HEK293 (cell line): ENCODE measurements at regions not wholly inside any gene's neighbourhood (a gene's known extent, or its start where the extent isn't known, plus 50 kb on each side); places are given as distances from the start of the nearest gene placed in this dataset.

Source experiments
- CTCF ChIA-PET: fragments of 350-600 bp; formaldehyde crosslinking; extraction: SDS; loops from one replicate; lab custom pipeline; 2021; ENCODE audit warnings: antibody characterized with exemption; lab: Yijun Ruan, JAX
- POLR2A ChIA-PET: fragments of 300-600 bp; formaldehyde crosslinking; extraction: SDS; loops from one replicate; lab custom pipeline; 2020; ENCODE audit warnings: antibody characterized with exemption, inconsistent platforms; lab: Yijun Ruan, JAX
- H3K27ac ChIP-seq: fragments of 200-500 bp; sonication (Bioruptor generic); 2 replicates; pipeline ENCODE4 v1.5.1; 2014; ENCODE audit warnings: low read depth, low read length, control low read depth, inconsistent platforms; ENCODE audit errors: extremely low read depth
- H3K36me3 ChIP-seq, 2 experiments: fragments of 200-500 bp in 1 of 2; sonication (Bioruptor generic) in 1 of 2; 1 replicate in 1 of 2; 2 replicates in 1 of 2; pipeline ENCODE4 v1.5.1; 2014 to 2017; ENCODE audit warnings: inconsistent platforms in 2 of 2, low read length in 2 of 2; ENCODE audit not compliant: control insufficient read depth in 2 of 2, insufficient read depth in 1 of 2
- H3K4me1 ChIP-seq: fragments of 200-500 bp; sonication (Bioruptor generic); 2 replicates; pipeline ENCODE4 v1.5.1; 2014; ENCODE audit warnings: mild to moderate bottlenecking, low read length, inconsistent platforms; ENCODE audit not compliant: control insufficient read depth, insufficient read depth
- H3K4me3 ChIP-seq: 2 replicates; pipeline ENCODE4 v1.5.1; 2011; ENCODE audit warnings: low read depth, mild to moderate bottlenecking, control low read depth, low read length, moderate library complexity
- H3K9me3 ChIP-seq: fragments of 200-500 bp; sonication (Bioruptor generic); 2 replicates; pipeline ENCODE4 v1.5.1; 2014; ENCODE audit warnings: low read depth, low read length, inconsistent platforms; ENCODE audit not compliant: control insufficient read depth, insufficient read depth
- BCL11B ChIP-seq: fragments of 450-650 bp; formaldehyde crosslinking; IDR thresholded peaks from 2 replicates; pipeline ENCODE4 v1.5.1; 2016; ENCODE audit warnings: low read depth, missing biosample characterization, missing genetic modification characterization
- GLIS1 ChIP-seq: fragments of 450-650 bp; formaldehyde crosslinking; IDR thresholded peaks from 2 replicates; pipeline ENCODE4 v1.5.1; 2016; ENCODE audit warnings: missing biosample characterization, missing genetic modification characterization
- HOXC10 ChIP-seq: sonication (generic); formaldehyde crosslinking; IDR thresholded peaks from 2 replicates; pipeline ENCODE4 v1.8.1; 2023; ENCODE audit warnings: mild to moderate bottlenecking, missing genetic modification reagents
- MYNN ChIP-seq: fragments of 450-650 bp; formaldehyde crosslinking; IDR thresholded peaks from 2 replicates; pipeline ENCODE4 v1.5.1; 2016; ENCODE audit warnings: missing biosample characterization, missing genetic modification characterization, borderline replicate concordance
- YY1 ChIP-seq: fragments of 450-650 bp; formaldehyde crosslinking; IDR thresholded peaks from 2 replicates; pipeline ENCODE4 v1.5.1; 2018; ENCODE audit warnings: missing biosample characterization, missing genetic modification characterization
- ZBTB17 ChIP-seq: fragments of 450-650 bp; formaldehyde crosslinking; IDR thresholded peaks from 2 replicates; pipeline ENCODE4 v1.5.1; 2016; ENCODE audit warnings: missing biosample characterization, missing genetic modification characterization
- ZNF112 ChIP-seq: fragments of 450-650 bp; formaldehyde crosslinking; IDR thresholded peaks from 2 replicates; pipeline ENCODE4 v1.5.0; 2017; ENCODE audit warnings: missing biosample characterization, missing genetic modification characterization
- ZNF138 ChIP-seq: fragments of 450-650 bp; formaldehyde crosslinking; IDR thresholded peaks from 2 replicates; pipeline ENCODE4 v1.5.1; 2016; ENCODE audit warnings: missing biosample characterization, missing genetic modification characterization, borderline replicate concordance
- ZNF654 ChIP-seq: fragments of 450-650 bp; formaldehyde crosslinking; IDR thresholded peaks from 2 replicates; pipeline ENCODE4 v1.5.1; 2016; ENCODE audit warnings: low read depth, missing biosample characterization, missing genetic modification characterization
- ZNF785 ChIP-seq: fragments of 450-650 bp; formaldehyde crosslinking; IDR thresholded peaks from 2 replicates; pipeline ENCODE4 v1.5.1; 2016; ENCODE audit warnings: missing biosample characterization, missing genetic modification characterization
- ZNF830 ChIP-seq: fragments of 450-650 bp; IDR thresholded peaks from 2 replicates; pipeline ENCODE4 v1.5.0; 2018; ENCODE audit warnings: missing biosample characterization, missing genetic modification characterization, low read depth, mild to moderate bottlenecking, moderate library complexity
- TF ChIP-seq, protein P1 (sequence below): fragments of 450-650 bp; formaldehyde crosslinking; IDR thresholded peaks from 2 replicates; pipeline ENCODE4 v1.5.1; 2016; ENCODE audit warnings: missing biosample characterization, missing genetic modification characterization
- TF ChIP-seq, protein P2 (sequence below): fragments of 450-650 bp; formaldehyde crosslinking; IDR thresholded peaks from 2 replicates; pipeline ENCODE4 v1.5.1; 2017; ENCODE audit warnings: missing biosample characterization, missing genetic modification characterization
- TF ChIP-seq, protein P3 (sequence below): fragments of 450-650 bp; formaldehyde crosslinking; conservative IDR thresholded peaks from 2 replicates; pipeline ENCODE4 v1.5.1; 2016; ENCODE audit warnings: low read depth, missing biosample characterization, missing genetic modification characterization
- TF ChIP-seq, protein P4 (sequence below): fragments of 450-650 bp; IDR thresholded peaks from 2 replicates; pipeline ENCODE4 v1.5.1; 2018; ENCODE audit warnings: missing biosample characterization, mild to moderate bottlenecking, missing genetic modification characterization
- TF ChIP-seq, protein P5 (sequence below): fragments of 450-650 bp; formaldehyde crosslinking; IDR thresholded peaks from 2 replicates; pipeline ENCODE4 v1.5.1; 2016; ENCODE audit warnings: missing biosample characterization, missing genetic modification characterization
- TF ChIP-seq, protein P6 (sequence below): fragments of 450-650 bp; formaldehyde crosslinking; IDR thresholded peaks from 2 replicates; pipeline ENCODE4 v1.5.1; 2016; ENCODE audit warnings: missing biosample characterization, missing genetic modification characterization
- TF ChIP-seq, protein P7 (sequence below): fragments of 450-650 bp; formaldehyde crosslinking; IDR thresholded peaks from 2 replicates; pipeline ENCODE4 v1.5.1; 2016; ENCODE audit warnings: missing biosample characterization, missing genetic modification characterization, low read depth

DNA sequence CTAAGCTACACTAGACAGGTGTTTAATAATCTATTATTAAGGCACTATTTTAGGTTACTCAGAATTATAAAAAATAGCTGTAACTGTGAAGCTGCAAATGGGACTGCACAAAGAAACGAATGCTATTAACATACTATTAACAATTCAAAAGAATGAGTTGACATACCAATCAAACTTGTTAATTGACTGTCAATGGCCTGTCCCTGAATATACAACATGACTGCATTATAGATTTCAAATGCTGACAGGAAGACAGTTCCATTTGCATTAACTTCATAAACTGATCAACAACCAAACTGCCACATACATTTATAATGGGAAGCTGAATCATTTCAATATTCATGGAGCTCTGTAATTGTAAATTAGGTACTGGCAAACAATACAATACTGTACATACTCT is 169.0 kb upstream of the NANOGP8 start:
- no peak for TF ChIP-seq BCL11B
- TF ChIP-seq ZNF112 (tag by site-specific recombination): no peak
- TF ChIP-seq MYNN (tag by site-specific recombination): no peak
- TF ChIP-seq ZNF785 (tag by site-specific recombination): no peak
- TF ChIP-seq, protein P1, sequence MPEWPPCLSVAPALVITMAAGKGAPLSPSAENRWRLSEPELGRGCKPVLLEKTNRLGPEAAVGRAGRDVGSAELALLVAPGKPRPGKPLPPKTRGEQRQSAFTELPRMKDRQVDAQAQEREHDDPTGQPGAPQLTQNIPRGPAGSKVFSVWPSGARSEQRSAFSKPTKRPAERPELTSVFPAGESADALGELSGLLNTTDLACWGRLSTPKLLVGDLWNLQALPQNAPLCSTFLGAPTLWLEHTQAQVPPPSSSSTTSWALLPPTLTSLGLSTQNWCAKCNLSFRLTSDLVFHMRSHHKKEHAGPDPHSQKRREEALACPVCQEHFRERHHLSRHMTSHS (tag by site-specific recombination): no peak
- TF ChIP-seq, protein P2, sequence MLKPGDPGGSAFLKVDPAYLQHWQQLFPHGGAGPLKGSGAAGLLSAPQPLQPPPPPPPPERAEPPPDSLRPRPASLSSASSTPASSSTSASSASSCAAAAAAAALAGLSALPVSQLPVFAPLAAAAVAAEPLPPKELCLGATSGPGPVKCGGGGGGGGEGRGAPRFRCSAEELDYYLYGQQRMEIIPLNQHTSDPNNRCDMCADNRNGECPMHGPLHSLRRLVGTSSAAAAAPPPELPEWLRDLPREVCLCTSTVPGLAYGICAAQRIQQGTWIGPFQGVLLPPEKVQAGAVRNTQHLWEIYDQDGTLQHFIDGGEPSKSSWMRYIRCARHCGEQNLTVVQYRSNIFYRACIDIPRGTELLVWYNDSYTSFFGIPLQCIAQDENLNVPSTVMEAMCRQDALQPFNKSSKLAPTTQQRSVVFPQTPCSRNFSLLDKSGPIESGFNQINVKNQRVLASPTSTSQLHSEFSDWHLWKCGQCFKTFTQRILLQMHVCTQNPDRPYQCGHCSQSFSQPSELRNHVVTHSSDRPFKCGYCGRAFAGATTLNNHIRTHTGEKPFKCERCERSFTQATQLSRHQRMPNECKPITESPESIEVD (tag by site-specific recombination): no peak
- TF ChIP-seq, all 188 proteins: peak for 0
- ChIA-PET POLR2A (no interaction called here), CTCF (no interaction called here)
- H3K4me1 ChIP-seq: no peaks in the 10 kb centered on the region
- H3K9me3 ChIP-seq: no peaks in the 10 kb centered on the region
- no peak overlapping the region for H3K27ac ChIP-seq
- no peaks in the 10 kb centered on the region for H3K36me3 ChIP-seq
- no peak overlapping the region for H3K4me3 ChIP-seq

DNA sequence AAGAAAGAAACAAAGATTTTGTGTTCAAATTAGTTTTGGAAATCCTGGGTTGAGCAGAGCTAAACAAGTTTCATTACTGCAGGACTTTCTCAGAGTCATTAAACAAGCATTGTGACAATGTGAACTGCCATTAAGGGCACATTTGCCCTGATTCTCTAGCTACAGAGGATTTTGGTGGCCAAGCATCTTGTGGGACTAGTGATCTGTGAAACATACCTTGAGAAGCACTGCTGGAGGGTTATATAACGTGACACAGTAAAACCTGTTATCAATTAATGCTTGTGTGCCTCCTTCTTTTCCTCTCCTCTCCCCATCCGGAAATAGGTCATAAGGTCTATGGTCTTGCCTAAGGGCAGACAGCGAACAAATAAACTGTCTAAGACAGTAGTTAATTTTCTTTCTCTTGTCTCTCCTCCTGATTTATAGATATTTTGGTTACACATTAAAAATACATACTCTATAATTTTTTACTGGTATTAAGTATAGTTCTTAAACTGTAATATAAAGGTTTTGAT is 167.3 kb upstream of the NANOGP8 start:
- Histone ChIP-seq H3K27ac (no peak overlapping the region), H3K36me3 (no peaks in the 10 kb centered on the region), H3K9me3 (no peaks in the 10 kb centered on the region), H3K4me1 (no peaks in the 10 kb centered on the region), H3K4me3 (no peak overlapping the region)
- POLR2A ChIA-PET: no interaction called here
- CTCF ChIA-PET: interaction anchor here (0.6 kb wide), 1 partner anchor 87 kb away, joined by 3 read pairs; no protein-coding TSS in a partner anchor
- TF ChIP-seq, protein P3, sequence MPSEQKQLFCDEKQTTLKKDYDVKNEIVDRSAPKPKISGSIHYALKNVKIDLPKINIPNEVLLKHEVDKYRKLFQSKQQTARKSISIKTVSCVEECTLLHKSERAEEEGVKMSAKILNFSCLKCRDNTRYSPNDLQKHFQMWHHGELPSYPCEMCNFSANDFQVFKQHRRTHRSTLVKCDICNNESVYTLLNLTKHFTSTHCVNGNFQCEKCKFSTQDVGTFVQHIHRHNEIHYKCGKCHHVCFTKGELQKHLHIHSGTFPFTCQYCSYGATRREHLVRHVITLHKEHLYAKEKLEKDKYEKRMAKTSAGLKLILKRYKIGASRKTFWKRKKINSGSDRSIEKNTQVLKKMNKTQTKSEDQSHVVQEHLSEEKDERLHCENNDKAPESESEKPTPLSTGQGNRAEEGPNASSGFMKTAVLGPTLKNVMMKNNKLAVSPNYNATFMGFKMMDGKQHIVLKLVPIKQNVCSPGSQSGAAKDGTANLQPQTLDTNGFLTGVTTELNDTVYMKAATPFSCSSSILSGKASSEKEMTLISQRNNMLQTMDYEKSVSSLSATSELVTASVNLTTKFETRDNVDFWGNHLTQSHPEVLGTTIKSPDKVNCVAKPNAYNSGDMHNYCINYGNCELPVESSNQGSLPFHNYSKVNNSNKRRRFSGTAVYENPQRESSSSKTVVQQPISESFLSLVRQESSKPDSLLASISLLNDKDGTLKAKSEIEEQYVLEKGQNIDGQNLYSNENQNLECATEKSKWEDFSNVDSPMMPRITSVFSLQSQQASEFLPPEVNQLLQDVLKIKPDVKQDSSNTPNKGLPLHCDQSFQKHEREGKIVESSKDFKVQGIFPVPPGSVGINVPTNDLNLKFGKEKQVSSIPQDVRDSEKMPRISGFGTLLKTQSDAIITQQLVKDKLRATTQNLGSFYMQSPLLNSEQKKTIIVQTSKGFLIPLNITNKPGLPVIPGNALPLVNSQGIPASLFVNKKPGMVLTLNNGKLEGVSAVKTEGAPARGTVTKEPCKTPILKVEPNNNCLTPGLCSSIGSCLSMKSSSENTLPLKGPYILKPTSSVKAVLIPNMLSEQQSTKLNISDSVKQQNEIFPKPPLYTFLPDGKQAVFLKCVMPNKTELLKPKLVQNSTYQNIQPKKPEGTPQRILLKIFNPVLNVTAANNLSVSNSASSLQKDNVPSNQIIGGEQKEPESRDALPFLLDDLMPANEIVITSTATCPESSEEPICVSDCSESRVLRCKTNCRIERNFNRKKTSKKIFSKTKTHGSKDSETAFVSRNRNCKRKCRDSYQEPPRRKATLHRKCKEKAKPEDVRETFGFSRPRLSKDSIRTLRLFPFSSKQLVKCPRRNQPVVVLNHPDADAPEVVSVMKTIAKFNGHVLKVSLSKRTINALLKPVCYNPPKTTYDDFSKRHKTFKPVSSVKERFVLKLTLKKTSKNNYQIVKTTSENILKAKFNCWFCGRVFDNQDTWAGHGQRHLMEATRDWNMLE (tag by site-specific recombination): no peak
- no peak for TF ChIP-seq ZNF138
- no peak for TF ChIP-seq YY1 (tag by site-specific recombination)
- no peak for TF ChIP-seq GLIS1 (tag by site-specific recombination)
- TF ChIP-seq, protein P4, sequence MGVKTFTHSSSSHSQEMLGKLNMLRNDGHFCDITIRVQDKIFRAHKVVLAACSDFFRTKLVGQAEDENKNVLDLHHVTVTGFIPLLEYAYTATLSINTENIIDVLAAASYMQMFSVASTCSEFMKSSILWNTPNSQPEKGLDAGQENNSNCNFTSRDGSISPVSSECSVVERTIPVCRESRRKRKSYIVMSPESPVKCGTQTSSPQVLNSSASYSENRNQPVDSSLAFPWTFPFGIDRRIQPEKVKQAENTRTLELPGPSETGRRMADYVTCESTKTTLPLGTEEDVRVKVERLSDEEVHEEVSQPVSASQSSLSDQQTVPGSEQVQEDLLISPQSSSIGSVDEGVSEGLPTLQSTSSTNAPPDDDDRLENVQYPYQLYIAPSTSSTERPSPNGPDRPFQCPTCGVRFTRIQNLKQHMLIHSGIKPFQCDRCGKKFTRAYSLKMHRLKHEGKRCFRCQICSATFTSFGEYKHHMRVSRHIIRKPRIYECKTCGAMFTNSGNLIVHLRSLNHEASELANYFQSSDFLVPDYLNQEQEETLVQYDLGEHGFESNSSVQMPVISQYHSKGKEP (tag by site-specific recombination): no peak
- TF ChIP-seq MYNN (tag by site-specific recombination): no peak
- TF ChIP-seq, protein P5, sequence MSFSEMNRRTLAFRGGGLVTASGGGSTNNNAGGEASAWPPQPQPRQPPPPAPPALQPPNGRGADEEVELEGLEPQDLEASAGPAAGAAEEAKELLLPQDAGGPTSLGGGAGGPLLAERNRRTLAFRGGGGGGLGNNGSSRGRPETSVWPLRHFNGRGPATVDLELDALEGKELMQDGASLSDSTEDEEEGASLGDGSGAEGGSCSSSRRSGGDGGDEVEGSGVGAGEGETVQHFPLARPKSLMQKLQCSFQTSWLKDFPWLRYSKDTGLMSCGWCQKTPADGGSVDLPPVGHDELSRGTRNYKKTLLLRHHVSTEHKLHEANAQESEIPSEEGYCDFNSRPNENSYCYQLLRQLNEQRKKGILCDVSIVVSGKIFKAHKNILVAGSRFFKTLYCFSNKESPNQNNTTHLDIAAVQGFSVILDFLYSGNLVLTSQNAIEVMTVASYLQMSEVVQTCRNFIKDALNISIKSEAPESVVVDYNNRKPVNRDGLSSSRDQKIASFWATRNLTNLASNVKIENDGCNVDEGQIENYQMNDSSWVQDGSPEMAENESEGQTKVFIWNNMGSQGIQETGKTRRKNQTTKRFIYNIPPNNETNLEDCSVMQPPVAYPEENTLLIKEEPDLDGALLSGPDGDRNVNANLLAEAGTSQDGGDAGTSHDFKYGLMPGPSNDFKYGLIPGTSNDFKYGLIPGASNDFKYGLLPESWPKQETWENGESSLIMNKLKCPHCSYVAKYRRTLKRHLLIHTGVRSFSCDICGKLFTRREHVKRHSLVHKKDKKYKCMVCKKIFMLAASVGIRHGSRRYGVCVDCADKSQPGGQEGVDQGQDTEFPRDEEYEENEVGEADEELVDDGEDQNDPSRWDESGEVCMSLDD (tag by site-specific recombination): no peak
- TF ChIP-seq ZNF654 (tag by site-specific recombination): no peak
- no peak for TF ChIP-seq HOXC10 (CRISPR knock-in tag)
- TF ChIP-seq ZNF830 (tag by site-specific recombination): no peak
- no peak for TF ChIP-seq ZBTB17 (tag by site-specific recombination)
- TF ChIP-seq, protein P6, sequence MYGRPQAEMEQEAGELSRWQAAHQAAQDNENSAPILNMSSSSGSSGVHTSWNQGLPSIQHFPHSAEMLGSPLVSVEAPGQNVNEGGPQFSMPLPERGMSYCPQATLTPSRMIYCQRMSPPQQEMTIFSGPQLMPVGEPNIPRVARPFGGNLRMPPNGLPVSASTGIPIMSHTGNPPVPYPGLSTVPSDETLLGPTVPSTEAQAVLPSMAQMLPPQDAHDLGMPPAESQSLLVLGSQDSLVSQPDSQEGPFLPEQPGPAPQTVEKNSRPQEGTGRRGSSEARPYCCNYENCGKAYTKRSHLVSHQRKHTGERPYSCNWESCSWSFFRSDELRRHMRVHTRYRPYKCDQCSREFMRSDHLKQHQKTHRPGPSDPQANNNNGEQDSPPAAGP (tag by site-specific recombination): no peak
- TF ChIP-seq, protein P7, sequence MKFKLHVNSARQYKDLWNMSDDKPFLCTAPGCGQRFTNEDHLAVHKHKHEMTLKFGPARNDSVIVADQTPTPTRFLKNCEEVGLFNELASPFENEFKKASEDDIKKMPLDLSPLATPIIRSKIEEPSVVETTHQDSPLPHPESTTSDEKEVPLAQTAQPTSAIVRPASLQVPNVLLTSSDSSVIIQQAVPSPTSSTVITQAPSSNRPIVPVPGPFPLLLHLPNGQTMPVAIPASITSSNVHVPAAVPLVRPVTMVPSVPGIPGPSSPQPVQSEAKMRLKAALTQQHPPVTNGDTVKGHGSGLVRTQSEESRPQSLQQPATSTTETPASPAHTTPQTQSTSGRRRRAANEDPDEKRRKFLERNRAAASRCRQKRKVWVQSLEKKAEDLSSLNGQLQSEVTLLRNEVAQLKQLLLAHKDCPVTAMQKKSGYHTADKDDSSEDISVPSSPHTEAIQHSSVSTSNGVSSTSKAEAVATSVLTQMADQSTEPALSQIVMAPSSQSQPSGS: no peak
- TF ChIP-seq ZNF785 (tag by site-specific recombination): no peak
